Activated T-helper 1 cell treated with Interleukin-2 at 50 U/mL for 16 hours (primary cell): ENCODE measurements at regions not wholly inside any gene's neighbourhood (a gene's known extent, or its start where the extent isn't known, plus 50 kb on each side); places are given as distances from the start of the nearest gene placed in this dataset.
"Not testable (repeated sequence)": the region's sequence is repeated elsewhere in the genome, so short reads cannot be mapped to it uniquely, and the experiment has no call there.

Experiments used
- DNase-seq: peaks from one replicate; pipeline ENCODE4 v3.0.0-alpha.2; 2020; ENCODE audit warnings: low read depth

- no peak for DNase-seq
Observed at GRCh38 chr7:9071160-9071762, 637.9 kb downstream of the NXPH1 start.

- not testable (repeated sequence) for DNase-seq
Observed at GRCh38 chr7:9075774-9076173, 642.4 kb downstream of the NXPH1 start.

DNA sequence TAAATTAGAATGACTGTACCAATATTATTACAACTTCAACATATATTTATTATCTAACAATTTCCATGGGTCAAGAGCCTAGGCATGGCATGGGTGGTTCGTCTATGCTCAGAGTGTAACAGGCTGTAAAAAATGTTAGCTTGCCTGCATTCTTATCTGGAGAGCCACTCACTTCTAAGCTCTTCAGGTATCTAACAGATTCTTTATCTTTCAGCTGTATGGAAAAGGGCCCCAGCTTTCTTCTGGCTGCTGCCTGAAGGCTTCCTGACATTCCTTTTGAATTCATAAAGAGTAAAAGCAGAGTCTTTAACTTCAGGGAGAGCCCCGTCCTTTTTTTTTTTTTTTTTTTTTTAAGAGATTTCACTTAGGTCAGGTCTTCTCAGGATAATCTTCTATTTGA is 648.8 kb downstream of the NXPH1 start:
- DNase-seq: no peak

GRCh38 chr7:9083837-9084236 is 650.4 kb downstream of the NXPH1 start:
- no peak for DNase-seq

- DNase-seq: no peak
Observed at GRCh38 chr7:9091282-9091681, 657.9 kb downstream of the NXPH1 start.

DNA sequence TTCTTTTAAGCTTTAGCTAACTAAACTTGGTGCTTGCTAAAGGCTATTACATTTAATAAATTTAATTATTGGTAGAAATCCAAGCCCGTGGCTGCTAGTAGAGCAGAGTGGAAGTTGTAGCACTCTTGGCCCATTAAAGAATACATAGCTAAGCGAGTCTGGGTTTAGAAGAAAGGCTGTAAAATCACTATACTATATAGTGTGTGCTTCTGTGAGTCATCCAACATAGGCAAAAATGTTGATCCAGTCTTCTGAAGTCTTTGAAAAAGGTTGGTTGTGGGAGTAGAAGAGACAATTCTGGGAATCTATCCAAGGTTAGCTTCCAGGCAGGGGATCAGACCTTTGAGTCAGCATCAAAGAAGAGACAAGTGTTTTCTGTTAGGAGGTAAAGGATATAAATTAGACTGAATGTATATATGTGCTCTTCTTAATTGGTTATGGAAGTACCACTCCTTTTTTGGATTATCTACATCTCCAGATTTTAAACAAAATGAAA is 664.2 kb downstream of the NXPH1 start:
- DNase-seq: no peak

DNA sequence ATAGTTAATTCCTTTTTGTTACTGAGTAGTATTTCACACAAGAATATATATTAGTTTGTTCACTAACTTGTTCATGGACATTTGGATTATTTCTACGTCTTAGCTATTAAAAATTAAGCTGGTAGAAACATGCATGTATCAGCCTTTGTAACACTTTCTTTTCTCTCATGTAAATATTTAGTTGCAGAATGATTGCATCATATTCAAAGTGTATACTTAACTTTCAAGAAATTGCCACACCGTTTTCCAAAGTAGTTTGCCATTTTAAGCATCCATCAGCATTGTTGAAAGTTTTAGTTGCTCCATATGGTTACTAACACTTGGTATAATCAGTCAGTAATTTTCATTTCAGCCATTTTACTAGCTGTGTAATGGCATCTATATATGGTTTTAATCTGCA is 666.9 kb downstream of the NXPH1 start:
- no peak for DNase-seq

- DNase-seq: no peak
Observed at GRCh38 chr7:9102846-9103245, 669.4 kb downstream of the NXPH1 start.

GRCh38 chr7:9106747-9107146 is 673.3 kb downstream of the NXPH1 start:
- no peak for DNase-seq

GRCh38 chr7:9120331-9120730 is 686.9 kb downstream of the NXPH1 start:
- no peak for DNase-seq

- DNase-seq: no peak
Observed at GRCh38 chr7:9124320-9124719, 690.9 kb downstream of the NXPH1 start.

DNA sequence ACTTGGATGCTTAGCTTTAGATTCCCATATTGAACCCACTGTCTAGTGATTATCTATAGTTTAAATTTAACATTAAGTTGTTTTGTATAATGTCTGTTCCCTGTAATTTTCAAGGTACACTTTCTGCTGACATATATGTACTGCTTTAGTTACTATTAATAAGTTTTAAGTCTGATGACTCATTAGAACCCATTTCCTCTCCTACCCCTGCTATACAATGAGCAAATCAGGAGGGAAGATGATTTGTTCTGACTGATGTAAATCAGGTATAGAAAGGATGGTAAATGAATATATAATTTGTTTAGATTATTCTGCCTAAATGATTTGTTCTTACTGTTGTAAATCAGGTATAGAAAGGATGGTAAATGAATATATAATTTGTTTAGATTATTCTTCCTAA is 691.8 kb downstream of the NXPH1 start:
- no peak for DNase-seq

- DNase-seq: no peak
Observed at GRCh38 chr7:9127901-9128300, 694.5 kb downstream of the NXPH1 start.

DNA sequence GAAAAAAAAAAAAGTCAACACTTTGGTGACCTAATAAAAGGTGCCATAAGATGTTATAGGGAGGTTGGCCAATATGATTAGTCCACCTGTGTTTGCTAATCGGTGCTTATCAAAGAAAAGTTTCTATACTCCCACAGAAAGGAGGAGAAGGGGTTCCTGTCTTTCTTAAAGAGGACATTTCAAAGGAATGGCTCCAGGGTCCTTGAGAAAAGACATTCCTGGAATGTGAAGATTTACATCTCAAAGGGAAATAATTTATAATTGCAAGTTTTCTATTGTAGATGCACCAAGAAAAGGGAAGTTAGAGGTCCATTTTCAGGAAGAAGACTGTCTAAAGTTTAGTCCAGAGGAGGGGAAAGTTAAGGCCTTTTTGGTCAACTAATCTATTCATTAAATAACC is 715.3 kb downstream of the NXPH1 start:
- DNase-seq: no peak

- no peak for DNase-seq
Observed at GRCh38 chr7:9149499-9150082, 716.2 kb downstream of the NXPH1 start.

GRCh38 chr7:9163691-9164090 is 730.3 kb downstream of the NXPH1 start:
- DNase-seq: not testable (repeated sequence)

GRCh38 chr7:9175871-9176270 is 742.5 kb downstream of the NXPH1 start:
- no peak for DNase-seq

DNA sequence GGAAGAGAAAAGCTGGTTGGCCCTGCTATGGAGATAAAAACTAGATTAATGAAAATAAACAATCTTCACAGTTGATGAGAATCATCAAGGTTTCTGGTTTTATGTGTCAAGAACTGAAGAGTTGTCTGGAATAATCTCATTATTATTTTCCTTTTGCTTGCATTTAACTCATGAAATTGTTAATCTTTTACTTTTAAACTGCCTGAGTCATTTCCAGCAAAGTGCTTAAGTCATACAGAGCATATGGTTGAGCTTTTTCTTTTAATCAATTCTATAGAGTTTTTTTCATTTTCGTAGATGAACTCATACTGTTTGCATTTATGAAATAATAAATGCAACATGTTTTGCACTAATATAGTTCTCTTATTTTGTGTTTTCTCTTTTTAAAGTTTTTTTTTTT is 747.9 kb downstream of the NXPH1 start:
- no peak for DNase-seq

- no peak for DNase-seq
Observed at GRCh38 chr7:9186730-9187129, 753.3 kb downstream of the NXPH1 start.

DNA sequence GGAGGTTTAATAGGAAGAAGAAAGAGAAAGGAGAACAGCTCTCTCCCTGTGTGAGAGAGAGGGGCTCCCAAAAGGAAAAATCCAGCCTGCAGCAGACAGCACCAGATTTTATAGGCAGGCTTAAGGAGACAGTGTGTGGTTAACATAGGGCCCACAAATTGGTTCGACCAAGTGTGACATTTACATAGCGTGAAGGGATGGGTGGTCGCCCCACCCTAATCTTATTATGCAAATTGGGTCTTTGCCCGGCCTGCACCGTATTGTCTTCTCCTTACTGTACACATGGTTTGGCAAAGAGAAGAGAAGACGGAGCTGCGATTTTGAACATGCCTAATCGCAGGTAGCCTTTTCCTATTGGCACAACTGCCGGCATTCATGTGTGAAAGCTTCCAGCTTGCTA is 756.3 kb downstream of the NXPH1 start:
- no peak for DNase-seq

GRCh38 chr7:9192969-9193368 is 759.6 kb downstream of the NXPH1 start:
- no peak for DNase-seq

GRCh38 chr7:9200626-9201025 is 767.2 kb downstream of the NXPH1 start:
- no peak for DNase-seq

DNA sequence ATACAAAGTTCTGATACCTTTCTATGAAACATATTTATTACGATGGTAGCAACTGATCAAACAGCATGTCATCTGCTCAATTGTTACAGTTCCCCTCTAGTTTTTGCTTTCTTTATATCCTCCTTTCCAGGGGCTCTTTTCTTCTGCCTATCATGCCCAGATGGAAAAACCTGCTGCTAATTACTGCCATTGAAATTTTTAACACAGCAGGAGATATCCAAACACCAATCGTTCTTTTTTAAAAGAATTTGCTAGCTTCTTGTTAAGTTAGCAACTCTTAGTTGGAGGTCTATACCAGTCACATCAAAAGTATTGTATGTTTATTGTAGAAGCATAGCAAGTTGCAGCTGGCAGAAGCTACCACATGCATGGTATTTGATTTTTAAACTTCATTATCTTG is 768.5 kb downstream of the NXPH1 start:
- no peak for DNase-seq

- no peak for DNase-seq
Observed at GRCh38 chr7:9204571-9204970, 771.2 kb downstream of the NXPH1 start.
